ENCODE measurements at regions not wholly inside any gene's neighbourhood (a gene's known extent, or its start where the extent isn't known, plus 50 kb on each side); places are given as distances from the start of the nearest gene placed in this dataset.

GRCh38 chr12:92989715-92990484 lies 60.8 kb upstream of the EEA1 start:
- ATAC-seq: no peak

GRCh38 chr12:92991134-92991533 lies 62.0 kb upstream of the EEA1 start:
- Mint-ChIP-seq H3K27ac (no peak overlapping the region), H3K27me3 (ENCODE audit: insufficient read depth, low read depth, poor library complexity) (no peaks in the 10 kb centered on the region), H3K4me1 (peaks cover 10% of the 10 kb centered on the region), H3K36me3 (ENCODE audit: low read depth) (peaks cover 4% of the 10 kb centered on the region; the same call in 1 of the 3 replicates), H3K4me3 (no peak overlapping the region), H3K9me3 (peaks cover 9% of the 10 kb centered on the region; the same call in 2 of the 3 replicates)
- Histone ChIP-seq H3K9me2 (ENCODE audit: insufficient read depth) (0 out of 2 replicates have a peak, but pooled peaks cover 5% of the 10 kb centered on the region), H3K27me3 (ENCODE audit: insufficient read depth) (no peaks in the 10 kb centered on the region), H2AFZ (no peak overlapping the region), H3K36me3 (ENCODE audit: insufficient read depth) (0 out of 2 replicates have a peak, but pooled peaks cover 4% of the 10 kb centered on the region), H3K4me2 (no peak overlapping the region), H3F3A (replicated peaks; ENCODE audit: low read depth) (no peaks in the 10 kb centered on the region), H3K27ac (ENCODE audit: low read depth) (no peak overlapping the region), H3K79me2 (replicated peaks; ENCODE audit: insufficient read depth) (no peaks in the 10 kb centered on the region), H3K4me3 (no peak overlapping the region), H4K20me1 (replicated peaks; ENCODE audit: insufficient read depth) (no peaks in the 10 kb centered on the region), H3K4me1 (ENCODE audit: insufficient read depth) (peaks cover 6% of the 10 kb centered on the region; the same call in 1 of the 2 replicates)
- no peak for ATAC-seq
- DNase-seq (ENCODE audit: low spot score): no peak
- TF ChIP-seq NANOG (IDR thresholded peaks at IDR 0.05; ENCODE audit: borderline replicate concordance): no peak
- TF ChIP-seq EZH2phosphoT487 (IDR thresholded peaks at IDR 0.05; ENCODE audit: unreplicated experiment): no peak
- TF ChIP-seq POLR2AphosphoS5 (IDR thresholded peaks at IDR 0.05; ENCODE audit: low read depth): no peak
- TF ChIP-seq REST (IDR thresholded peaks at IDR 0.05; ENCODE audit: unreplicated experiment): no peak

More at GRCh38 chr12:92989715-92990484, 60.8 kb upstream of the EEA1 start:
- TF ChIP-seq EZH2phosphoT487 (IDR thresholded peaks at IDR 0.05; ENCODE audit: unreplicated experiment) (no peak), CREB1 (CRISPR knock-in tag; IDR thresholded peaks at IDR 0.05; ENCODE audit: low read depth) (no peak), CTCF (conservative IDR thresholded peaks at IDR 0.05; ENCODE audit: low read depth in 2 of 2) (no peak), JUNB (IDR thresholded peaks at IDR 0.05; ENCODE audit: unreplicated experiment) (no peak), STAT1 (IDR thresholded peaks at IDR 0.05; ENCODE audit: unreplicated experiment) (no peak)
- Histone ChIP-seq H3F3A (replicated peaks; ENCODE audit: low read depth) (no peaks in the 10 kb centered on the region), H3K4me3 (no peak overlapping the region), H4K20me1 (replicated peaks; ENCODE audit: insufficient read depth) (no peaks in the 10 kb centered on the region), H3K27me3 (ENCODE audit: insufficient read depth) (no peaks in the 10 kb centered on the region), H3K36me3 (ENCODE audit: insufficient read depth) (0 out of 2 replicates have a peak, but pooled peaks cover 4% of the 10 kb centered on the region), H3K4me1 (ENCODE audit: insufficient read depth) (peaks cover 6% of the 10 kb centered on the region; the same call in 1 of the 2 replicates), H3K79me2 (replicated peaks; ENCODE audit: insufficient read depth) (no peaks in the 10 kb centered on the region), H3K9me2 (ENCODE audit: insufficient read depth) (0 out of 2 replicates have a peak, but pooled peaks cover 5% of the 10 kb centered on the region), H3K4me2 (no peak overlapping the region), H3K27ac (ENCODE audit: low read depth) (no peak overlapping the region), H2AFZ (no peak overlapping the region)
- Mint-ChIP-seq H3K4me3 (no peak overlapping the region), H3K27ac (no peak overlapping the region), H3K27me3 (ENCODE audit: insufficient read depth, low read depth, poor library complexity) (no peaks in the 10 kb centered on the region), H3K36me3 (ENCODE audit: low read depth) (peaks cover 4% of the 10 kb centered on the region; the same call in 1 of the 3 replicates), H3K9me3 (peaks cover 9% of the 10 kb centered on the region; the same call in 2 of the 3 replicates), H3K4me1 (peaks cover 10% of the 10 kb centered on the region)
- DNase-seq (ENCODE audit: low spot score): no peak
